H9 (cell line): ENCODE measurements at regions not wholly inside any gene's neighbourhood (a gene's known extent, or its start where the extent isn't known, plus 50 kb on each side); places are given as distances from the start of the nearest gene placed in this dataset.

Experiments
- DNase-seq: peaks from one replicate; pipeline ENCODE4 v3.0.0-alpha.2; 2017
- H2AFZ ChIP-seq: one replicate; pipeline ENCODE4 v1.6.1; 2013; ENCODE audit warnings: mild to moderate bottlenecking, low read length, control low read depth, moderate library complexity
- H2AK5ac ChIP-seq: 2 replicates; pipeline ENCODE4 v1.6.1; 2013; ENCODE audit warnings: low read length, control low read depth, mixed read lengths; ENCODE audit not compliant: insufficient read length
- H2BK120ac ChIP-seq: one replicate; pipeline ENCODE4 v1.6.1; 2013; ENCODE audit warnings: low read depth, mild to moderate bottlenecking, low read length, control low read depth, inconsistent platforms; ENCODE audit not compliant: poor library complexity, severe bottlenecking
- H2BK12ac ChIP-seq: 2 replicates; pipeline ENCODE4 v1.6.1; 2013; ENCODE audit warnings: low read length, control low read depth, mixed read lengths, low read depth; ENCODE audit not compliant: insufficient read length
- H2BK15ac ChIP-seq: 2 replicates; pipeline ENCODE4 v1.6.1; 2013; ENCODE audit warnings: low read depth, low read length, control low read depth
- H2BK20ac ChIP-seq: one replicate; pipeline ENCODE4 v1.6.1; 2013; ENCODE audit warnings: low read depth, mild to moderate bottlenecking, low read length, control low read depth, inconsistent platforms; ENCODE audit not compliant: poor library complexity, severe bottlenecking
- H2BK5ac ChIP-seq: 2 replicates; pipeline ENCODE4 v1.6.1; 2013; ENCODE audit warnings: low read length, control low read depth, mixed read lengths; ENCODE audit not compliant: insufficient read length
- H3K14ac ChIP-seq: 2 replicates; pipeline ENCODE4 v1.6.1; 2013; ENCODE audit warnings: low read length, control low read depth; ENCODE audit not compliant: insufficient read depth
- H3K18ac ChIP-seq: 2 replicates; pipeline ENCODE4 v1.6.1; 2013; ENCODE audit warnings: low read depth, mild to moderate bottlenecking, mixed read lengths, low read length, control low read depth; ENCODE audit not compliant: insufficient read length
- H3K23ac ChIP-seq: 2 replicates; pipeline ENCODE4 v1.6.1; 2013; ENCODE audit warnings: low read length, control low read depth, mixed read lengths, low read depth; ENCODE audit not compliant: insufficient read length
- H3K23me2 ChIP-seq: 2 replicates; pipeline ENCODE4 v1.6.1; 2013; ENCODE audit warnings: low read depth, mild to moderate bottlenecking, mixed read lengths, low read length, control low read depth; ENCODE audit not compliant: insufficient read length, poor library complexity, severe bottlenecking
- H3K27ac ChIP-seq: 2 replicates; pipeline ENCODE4 v1.5.1; 2013; ENCODE audit warnings: low read length, control low read depth, mixed read lengths, low read depth; ENCODE audit not compliant: insufficient read length
- H3K27me3 ChIP-seq: 2 replicates; pipeline ENCODE4 v1.6.1; 2013; ENCODE audit warnings: low read length, control low read depth, inconsistent platforms; ENCODE audit not compliant: insufficient read depth
- H3K4ac ChIP-seq: 2 replicates; pipeline ENCODE4 v1.6.1; 2013; ENCODE audit warnings: low read depth, mild to moderate bottlenecking, control low read depth, inconsistent platforms, low read length, moderate library complexity
- H3K4me1 ChIP-seq: 2 replicates; pipeline ENCODE4 v1.6.1; 2013; ENCODE audit warnings: low read length, control low read depth, inconsistent platforms; ENCODE audit not compliant: insufficient read depth
- H3K4me2 ChIP-seq: 2 replicates; pipeline ENCODE4 v1.6.1; 2013; ENCODE audit warnings: low read length, control low read depth, mixed read lengths; ENCODE audit not compliant: insufficient read length, insufficient read depth
- H3K56ac ChIP-seq: 2 replicates; pipeline ENCODE4 v1.6.1; 2013; ENCODE audit warnings: low read depth, mild to moderate bottlenecking, mixed read lengths, low read length, control low read depth; ENCODE audit not compliant: insufficient read length
- H3K79me1 ChIP-seq: 2 replicates; pipeline ENCODE4 v1.6.1; 2013; ENCODE audit warnings: low read depth, mild to moderate bottlenecking, moderate library complexity, low read length, control low read depth, inconsistent platforms; ENCODE audit not compliant: insufficient read depth, poor library complexity, severe bottlenecking
- H3K79me2 ChIP-seq: 2 replicates; pipeline ENCODE4 v1.6.1; 2013; ENCODE audit warnings: low read length, control low read depth, inconsistent platforms; ENCODE audit not compliant: insufficient read depth
- H3K9ac ChIP-seq: 2 replicates; pipeline ENCODE4 v1.6.1; 2013; ENCODE audit warnings: low read length, control low read depth, mixed read lengths; ENCODE audit not compliant: insufficient read length; ENCODE audit errors: extremely low read depth
- H3K9me3 ChIP-seq: one replicate; pipeline ENCODE4 v1.6.1; 2013; ENCODE audit warnings: low read depth, low read length, inconsistent platforms; ENCODE audit not compliant: control insufficient read depth
- H3T11ph ChIP-seq: one replicate; pipeline ENCODE4 v1.6.1; 2013; ENCODE audit warnings: mild to moderate bottlenecking, low read length, control low read depth, inconsistent platforms
- H4K20me1 ChIP-seq: one replicate; pipeline ENCODE4 v1.6.1; 2013; ENCODE audit not compliant: control insufficient read depth, insufficient read length, insufficient read depth
- H4K5ac ChIP-seq: 2 replicates; pipeline ENCODE4 v1.6.1; 2013; ENCODE audit warnings: low read depth, mild to moderate bottlenecking, mixed read lengths, low read length, control low read depth; ENCODE audit not compliant: insufficient read length
- H4K8ac ChIP-seq: replicated peaks from 2 replicates; pipeline ENCODE4 v1.6.1; 2013; ENCODE audit warnings: low read length, control low read depth, mixed read lengths, low read depth; ENCODE audit not compliant: insufficient read length
- H4K91ac ChIP-seq: 2 replicates; pipeline ENCODE4 v1.6.1; 2013; ENCODE audit warnings: low read depth, mild to moderate bottlenecking, moderate library complexity, mixed read lengths, low read length, control low read depth; ENCODE audit not compliant: insufficient read length
- H3K27ac Mint-ChIP-seq, 3 experiments: 2 replicates in 2 of 3; 3 replicates in 1 of 3; pipeline ENCODE4 v1.8.0; 2020 to 2021; ENCODE audit warnings: mixed read lengths in 3 of 3, mild to moderate bottlenecking in 1 of 3, moderate library complexity in 1 of 3
- H3K27me3 Mint-ChIP-seq: 2 replicates; pipeline ENCODE4 v1.8.0; 2021; ENCODE audit warnings: low read depth, mild to moderate bottlenecking, moderate library complexity, mixed read lengths
- H3K36me3 Mint-ChIP-seq, 3 experiments: 2 replicates in 2 of 3; 3 replicates in 1 of 3; pipeline ENCODE4 v1.8.0; 2020 to 2021; ENCODE audit warnings: low read depth in 3 of 3, mixed read lengths in 3 of 3; ENCODE audit not compliant: insufficient read depth in 1 of 3
- H3K4me1 Mint-ChIP-seq, 2 experiments: 2 replicates each; pipeline ENCODE4 v1.8.0; 2020; ENCODE audit warnings: mixed read lengths in 2 of 2
- H3K4me3 Mint-ChIP-seq, 2 experiments: 2 replicates in 1 of 2; 3 replicates in 1 of 2; pipeline ENCODE4 v1.8.0; 2020 to 2021; ENCODE audit warnings: mild to moderate bottlenecking in 2 of 2, mixed read lengths in 2 of 2, moderate library complexity in 1 of 2
- H3K9me3 Mint-ChIP-seq, 2 experiments: 2 replicates in 1 of 2; 3 replicates in 1 of 2; pipeline ENCODE4 v1.8.0; 2020; ENCODE audit warnings: mild to moderate bottlenecking in 2 of 2, mixed read lengths in 2 of 2, moderate library complexity in 1 of 2
- CTCF ChIP-seq: fragments of 200-600 bp; sonication (generic); conservative IDR thresholded peaks from 3 replicates; pipeline ENCODE4 v1.8.0; 2021; ENCODE audit warnings: antibody characterized with exemption, mild to moderate bottlenecking
- WGBS: extraction: QIAGEN DNeasy Blood & Tissue Kit; methylation state at CpG from one replicate; pipeline ENCODE4 v1.1.7; 2013; ENCODE audit warnings: missing lambda C conversion rate, low lambda C conversion rate, mixed read lengths; ENCODE audit not compliant: insufficient read length; ENCODE audit errors: extremely low coverage; 5-methylcytosine and 5-hydroxymethylcytosine counted together

GRCh38 chr3:80141557-80141956, 373.8 kb upstream of the ROBO1 start:
- H3K18ac ChIP-seq = no peak overlapping the region
- H4K91ac ChIP-seq = no peak overlapping the region
- H2AFZ ChIP-seq = no peak overlapping the region
- H2AK5ac ChIP-seq = no peak overlapping the region
- H3T11ph ChIP-seq = no peak overlapping the region
- Mint-ChIP-seq H3K4me1 (no peaks in the 10 kb centered on the region), H3K9me3 (peaks cover 4 to 7% of the 10 kb centered on the region in 2 experiments; a peak in 2 of 5 replicates), H3K36me3 (no peaks in the 10 kb centered on the region), H3K27ac (no peak overlapping the region), H3K4me3 (no peak overlapping the region), H3K27me3 (peaks cover 3% of the 10 kb centered on the region; the same call in 1 of the 2 replicates)
- no peak overlapping the region for H3K14ac ChIP-seq
- H4K8ac ChIP-seq = no peak overlapping the region
- TF ChIP-seq CTCF = no peak
- no peak overlapping the region for H3K4ac ChIP-seq
- no peak overlapping the region for H3K27ac ChIP-seq
- no peak overlapping the region for H2BK120ac ChIP-seq
- H2BK12ac ChIP-seq = no peak overlapping the region
- H2BK15ac ChIP-seq = no peak overlapping the region
- H3K4me2 ChIP-seq = no peak overlapping the region
- H3K79me2 ChIP-seq = no peaks in the 10 kb centered on the region
- no peak overlapping the region for H3K56ac ChIP-seq
- H3K79me1 ChIP-seq = no peaks in the 10 kb centered on the region
- no peak for DNase-seq
- no peak overlapping the region for H3K23ac ChIP-seq
- no peak overlapping the region for H2BK5ac ChIP-seq
- no peaks in the 10 kb centered on the region for H3K9me3 ChIP-seq
- no CpG with 5 or more reads among the region's 2 CpGs for WGBS
- no peaks in the 10 kb centered on the region for H3K23me2 ChIP-seq
- no peaks in the 10 kb centered on the region for H4K20me1 ChIP-seq
- H3K4me1 ChIP-seq = no peaks in the 10 kb centered on the region
- H3K9ac ChIP-seq = no peak overlapping the region
- no peaks in the 10 kb centered on the region for H3K27me3 ChIP-seq
- no peak overlapping the region for H4K5ac ChIP-seq
- H2BK20ac ChIP-seq = no peak overlapping the region
